H1 (cell line): ENCODE measurements at regions not wholly inside any gene's neighbourhood (a gene's known extent, or its start where the extent isn't known, plus 50 kb on each side); places are given as distances from the start of the nearest gene placed in this dataset.

ENCODE experiments used
- ATF2 ChIP-seq: IDR thresholded peaks from 2 replicates; pipeline ENCODE4 v1.6.1; 2012; ENCODE audit warnings: low read length, inconsistent platforms
- CREB1 ChIP-seq: IDR thresholded peaks from 2 replicates; pipeline ENCODE4 v1.6.1; 2012; ENCODE audit warnings: inconsistent platforms
- CTCF ChIP-seq, 3 experiments: IDR thresholded peaks; 1 replicate in 2 of 3; 2 replicates in 1 of 3; pipeline versions ENCODE4 v1.5.1 to v1.6.1; 2011; ENCODE audit warnings: low read length in 3 of 3, mild to moderate bottlenecking in 3 of 3, inconsistent platforms in 2 of 3, low read depth in 1 of 3, moderate library complexity in 1 of 3; ENCODE audit not compliant: insufficient read depth in 1 of 3; ENCODE audit errors: control extremely low read depth in 1 of 3
- EP300 ChIP-seq, 2 experiments: IDR thresholded peaks; 1 replicate in 1 of 2; 2 replicates in 1 of 2; pipeline ENCODE4 v1.6.1; 2011 to 2012; ENCODE audit warnings: low read depth in 2 of 2, low read length in 2 of 2, mild to moderate bottlenecking in 2 of 2, borderline replicate concordance in 1 of 2, inconsistent platforms in 1 of 2, moderate library complexity in 1 of 2
- EZH2 ChIP-seq: fragments of 200-600 bp; sonication (generic); IDR thresholded peaks from 2 replicates; pipeline ENCODE4 v1.7.1; 2012; ENCODE audit warnings: low read depth, mild to moderate bottlenecking, moderate library complexity, low read length, inconsistent platforms; ENCODE audit not compliant: severe bottlenecking
- HDAC2 ChIP-seq, 2 experiments: fragments of 300-600 bp in 1 of 2; sonication (generic) in 1 of 2; IDR thresholded peaks; 2 replicates each; pipeline ENCODE4 v1.6.1; 2011 to 2012; ENCODE audit warnings: low read depth in 2 of 2, low read length in 2 of 2, mild to moderate bottlenecking in 2 of 2, moderate library complexity in 2 of 2, borderline replicate concordance in 1 of 2, inconsistent platforms in 1 of 2
- RAD21 ChIP-seq, 2 experiments: IDR thresholded peaks in 1 of 2; conservative IDR thresholded peaks in 1 of 2; 2 replicates each; pipeline ENCODE4 v1.6.1; 2011; ENCODE audit warnings: low read depth in 2 of 2, low read length in 2 of 2, improper control_type of control experiment in 1 of 2, inconsistent platforms in 1 of 2, mild to moderate bottlenecking in 1 of 2, moderate library complexity in 1 of 2
- RBBP5 ChIP-seq: IDR thresholded peaks from 2 replicates; pipeline ENCODE4 v1.7.1; 2012; ENCODE audit warnings: low read depth, mild to moderate bottlenecking, inconsistent platforms, low read length, moderate library complexity, borderline replicate concordance
- SIN3A ChIP-seq, 2 experiments: IDR thresholded peaks in 1 of 2; conservative IDR thresholded peaks in 1 of 2; 2 replicates each; pipeline ENCODE4 v1.6.1; 2011 to 2012; ENCODE audit warnings: low read length in 2 of 2, improper control_type of control experiment in 1 of 2, low read depth in 1 of 2, mild to moderate bottlenecking in 1 of 2
- ZNF274 ChIP-seq: IDR thresholded peaks from 2 replicates; pipeline ENCODE4 v1.7.0; 2012; ENCODE audit warnings: low read length, borderline replicate concordance; ENCODE audit errors: extremely low read depth

GRCh38 chr5:163809473-163809872, 304.1 kb downstream of the MAT2B start:
- TF ChIP-seq EZH2 (no peak), RAD21 (IDR thresholded peaks at IDR 0.05 in 1 of 2, conservative IDR thresholded peaks at IDR 0.05 in 1 of 2; ENCODE audit: low read depth in 2 of 2, low read length in 2 of 2) (peak; percentile 18 to 22; a peak in 2 of 4 replicates), ZNF274 (no peak), CREB1 (no peak), HDAC2 (IDR thresholded peaks at IDR 0.05; ENCODE audit: borderline replicate concordance in 1 of 2, low read depth in 2 of 2, low read length in 2 of 2) (no peak), CTCF (IDR thresholded peaks at IDR 0.05; ENCODE audit: control extremely low read depth in 1 of 3, insufficient read depth in 1 of 3, low read depth in 1 of 3, low read length in 3 of 3) (no peak), SIN3A (conservative IDR thresholded peaks at IDR 0.05 in 1 of 2, IDR thresholded peaks at IDR 0.05 in 1 of 2; ENCODE audit: low read depth in 1 of 2, low read length in 2 of 2) (no peak), EP300 (IDR thresholded peaks at IDR 0.05; ENCODE audit: borderline replicate concordance in 1 of 2, low read depth in 2 of 2, low read length in 2 of 2) (no peak), ATF2 (no peak), RBBP5 (no peak)
